MM.1S (cell line): ENCODE measurements at regions not wholly inside any gene's neighbourhood (a gene's known extent, or its start where the extent isn't known, plus 50 kb on each side); places are given as distances from the start of the nearest gene placed in this dataset.

Experiments used
- CTCF ChIP-seq: fragments of 300-600 bp; sonication (generic); IDR thresholded peaks from 2 replicates; pipeline ENCODE4 v1.5.1; 2016; ENCODE audit warnings: antibody characterized with exemption, low read length, mixed read lengths
- EZH2 ChIP-seq: fragments of 300-600 bp; sonication (generic); optimal IDR thresholded peaks from 2 replicates; pipeline ENCODE3; 2017; ENCODE audit warnings: low read depth, mild to moderate bottlenecking, antibody characterized with exemption, low read length, mixed read lengths

GRCh38 chr12:105803292-105803691, 335.5 kb downstream of the NUAK1 start:
- TF ChIP-seq EZH2: no peak
- TF ChIP-seq CTCF: no peak
